Prostate gland (tissue), 2 donors: ENCODE measurements at regions not wholly inside any gene's neighbourhood (a gene's known extent, or its start where the extent isn't known, plus 50 kb on each side); places are given as distances from the start of the nearest gene placed in this dataset.

Experiments
- DNase-seq: peaks from one replicate; pipeline ENCODE4 v3.0.0-alpha.2; 2019; ENCODE audit warnings: low spot score
- H3K27ac ChIP-seq, 2 donors: fragments of 200-600 bp; sonication (generic); 2 replicates each; pipeline ENCODE4 v1.5.1; 2017 to 2019
- H3K27me3 ChIP-seq: fragments of 200-600 bp; sonication (generic); replicated peaks from 2 replicates; pipeline ENCODE4 v1.5.1; 2019; ENCODE audit not compliant: insufficient read depth
- H3K36me3 ChIP-seq, 2 donors: fragments of 200-600 bp; sonication (generic); 1 replicate in 1 of 2; 2 replicates in 1 of 2; pipeline versions ENCODE4 v1.5.1 to v1.8.1; 2017 to 2019
- H3K4me1 ChIP-seq: fragments of 200-600 bp; sonication (generic); replicated peaks from 2 replicates; pipeline ENCODE4 v1.5.1; 2019
- H3K4me3 ChIP-seq, 2 donors: fragments of 200-600 bp; sonication (generic); 2 replicates each; pipeline ENCODE4 v1.5.1; 2017 to 2019
- H3K9me3 ChIP-seq: fragments of 200-600 bp; sonication (generic); 2 replicates; pipeline ENCODE4 v1.5.1; 2017
- POLR2A ChIP-seq: fragments of 450-650 bp; IDR thresholded peaks from one replicate; pipeline ENCODE4 v1.6.1; 2016; ENCODE audit warnings: antibody characterized with exemption, mild to moderate bottlenecking
- POLR2AphosphoS5 ChIP-seq: sonication (generic); formaldehyde crosslinking; IDR thresholded peaks from one replicate; pipeline ENCODE4 v1.6.1; 2017; ENCODE audit warnings: antibody characterized with exemption
- WGBS: methylation state at CpG from one replicate; pipeline ENCODE4 v1.1.5; 2018; 5-methylcytosine and 5-hydroxymethylcytosine counted together
- intact Hi-C: fragments of 100-400 bp; cut with DNase I; formaldehyde crosslinking; loops from one replicate; pipeline ENCODE4 v1.14.2; 2022
- TF ChIP-seq, protein P1 (sequence below), 4 experiments: fragments of 200-600 bp in 2 of 4; fragments of 450-650 bp in 2 of 4; sonication (generic) in 2 of 4; IDR thresholded peaks; 1 replicate in 3 of 4; 2 replicates in 1 of 4; pipeline ENCODE4 v1.5.1; 2016 to 2019; ENCODE audit warnings: antibody characterized with exemption in 4 of 4, mild to moderate bottlenecking in 2 of 4, moderate library complexity in 2 of 4

DNA sequence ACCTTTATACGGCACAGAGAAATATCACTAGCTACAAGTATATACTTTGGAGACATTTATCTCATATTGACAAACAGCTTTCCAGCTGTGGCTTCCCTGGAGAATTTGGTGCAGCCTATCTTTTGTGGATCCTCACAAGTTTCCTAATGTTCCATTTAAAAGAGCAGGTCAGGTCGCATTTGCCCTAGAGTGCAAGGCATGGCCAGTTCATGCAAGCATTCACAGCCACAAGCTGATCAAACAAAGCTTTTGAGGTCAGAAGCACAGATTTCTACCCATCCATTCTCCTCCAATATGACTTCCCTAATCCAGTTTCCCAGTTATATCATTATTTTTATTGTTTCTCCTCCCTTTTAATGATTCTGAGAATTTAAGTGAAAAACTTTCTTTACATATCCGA, 1008.4 kb upstream of the AGA start:
- H3K36me3 ChIP-seq, result no peaks in the 10 kb centered on the region
- intact Hi-C loops, result no loop called here
- 87% methylated on average over 3 of the region's 3 CpGs for WGBS
- no peak overlapping the region for H3K27ac ChIP-seq
- no peak for TF ChIP-seq POLR2A
- no peak for TF ChIP-seq POLR2AphosphoS5
- TF ChIP-seq, protein P1, sequence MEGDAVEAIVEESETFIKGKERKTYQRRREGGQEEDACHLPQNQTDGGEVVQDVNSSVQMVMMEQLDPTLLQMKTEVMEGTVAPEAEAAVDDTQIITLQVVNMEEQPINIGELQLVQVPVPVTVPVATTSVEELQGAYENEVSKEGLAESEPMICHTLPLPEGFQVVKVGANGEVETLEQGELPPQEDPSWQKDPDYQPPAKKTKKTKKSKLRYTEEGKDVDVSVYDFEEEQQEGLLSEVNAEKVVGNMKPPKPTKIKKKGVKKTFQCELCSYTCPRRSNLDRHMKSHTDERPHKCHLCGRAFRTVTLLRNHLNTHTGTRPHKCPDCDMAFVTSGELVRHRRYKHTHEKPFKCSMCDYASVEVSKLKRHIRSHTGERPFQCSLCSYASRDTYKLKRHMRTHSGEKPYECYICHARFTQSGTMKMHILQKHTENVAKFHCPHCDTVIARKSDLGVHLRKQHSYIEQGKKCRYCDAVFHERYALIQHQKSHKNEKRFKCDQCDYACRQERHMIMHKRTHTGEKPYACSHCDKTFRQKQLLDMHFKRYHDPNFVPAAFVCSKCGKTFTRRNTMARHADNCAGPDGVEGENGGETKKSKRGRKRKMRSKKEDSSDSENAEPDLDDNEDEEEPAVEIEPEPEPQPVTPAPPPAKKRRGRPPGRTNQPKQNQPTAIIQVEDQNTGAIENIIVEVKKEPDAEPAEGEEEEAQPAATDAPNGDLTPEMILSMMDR (IDR thresholded peaks at IDR 0.05), result no peak
- no peak for DNase-seq
- H3K9me3 ChIP-seq, result no peaks in the 10 kb centered on the region
- no peak overlapping the region for H3K4me3 ChIP-seq
- H3K27me3 ChIP-seq, result no peaks in the 10 kb centered on the region
- H3K4me1 ChIP-seq, result no peaks in the 10 kb centered on the region

DNA sequence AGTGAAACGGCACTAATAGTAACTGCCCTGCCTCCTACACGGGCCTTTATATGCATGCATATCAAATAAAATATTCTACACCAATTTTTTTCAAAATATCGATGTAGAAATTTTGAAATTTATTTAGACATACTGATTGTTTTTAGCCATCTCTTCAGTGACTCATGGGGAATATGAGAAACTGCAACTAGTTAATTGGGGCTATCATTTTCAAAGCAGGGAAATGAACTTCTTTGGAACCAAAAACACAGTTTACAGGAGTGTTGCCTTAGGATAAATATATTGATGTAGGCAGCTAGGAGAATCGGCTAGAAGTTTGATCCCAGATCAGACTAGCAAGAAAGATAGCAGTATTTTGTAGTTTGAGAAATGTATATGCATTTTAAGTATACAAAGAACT, 1010.8 kb upstream of the AGA start:
- Histone ChIP-seq H3K27me3 (no peaks in the 10 kb centered on the region), H3K4me3 (no peak overlapping the region), H3K27ac (no peak overlapping the region), H3K9me3 (no peaks in the 10 kb centered on the region), H3K4me1 (no peaks in the 10 kb centered on the region), H3K36me3 (no peaks in the 10 kb centered on the region)
- WGBS, result 88% methylated on average over 4 of the region's 4 CpGs
- intact Hi-C loops, result no loop called here
- TF ChIP-seq POLR2A, result no peak
- TF ChIP-seq, protein P1 (IDR thresholded peaks at IDR 0.05), result no peak
- no peak for TF ChIP-seq POLR2AphosphoS5
- no peak for DNase-seq

DNA sequence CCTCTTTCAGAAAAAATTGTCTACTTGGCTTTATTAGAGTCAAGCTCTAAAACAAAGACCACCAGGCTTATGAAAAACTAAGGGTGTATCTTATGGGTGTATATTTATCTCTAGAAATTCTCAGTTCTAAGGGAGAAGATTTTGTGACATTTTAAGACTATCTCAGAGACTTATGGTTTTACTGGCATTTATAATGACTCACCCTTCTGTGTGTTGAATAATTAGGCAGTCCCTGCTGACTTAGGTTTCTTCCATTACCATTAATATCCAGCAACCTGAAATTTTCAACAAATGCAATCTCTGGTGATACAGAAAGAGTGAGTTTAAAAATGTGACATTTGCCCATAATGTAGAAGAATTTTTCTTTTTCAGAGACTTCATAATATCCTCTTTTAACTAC, 1015.0 kb upstream of the AGA start:
- no peaks in the 10 kb centered on the region for H3K27me3 ChIP-seq
- intact Hi-C loops, result no loop called here
- no peaks in the 10 kb centered on the region for H3K4me1 ChIP-seq
- no peak overlapping the region for H3K27ac ChIP-seq
- no peaks in the 10 kb centered on the region for H3K9me3 ChIP-seq
- DNase-seq, result no peak
- no peak overlapping the region for H3K4me3 ChIP-seq
- no peaks in the 10 kb centered on the region for H3K36me3 ChIP-seq
- no peak for TF ChIP-seq POLR2A
- TF ChIP-seq, protein P1 (IDR thresholded peaks at IDR 0.05), result no peak
- TF ChIP-seq POLR2AphosphoS5, result no peak

DNA sequence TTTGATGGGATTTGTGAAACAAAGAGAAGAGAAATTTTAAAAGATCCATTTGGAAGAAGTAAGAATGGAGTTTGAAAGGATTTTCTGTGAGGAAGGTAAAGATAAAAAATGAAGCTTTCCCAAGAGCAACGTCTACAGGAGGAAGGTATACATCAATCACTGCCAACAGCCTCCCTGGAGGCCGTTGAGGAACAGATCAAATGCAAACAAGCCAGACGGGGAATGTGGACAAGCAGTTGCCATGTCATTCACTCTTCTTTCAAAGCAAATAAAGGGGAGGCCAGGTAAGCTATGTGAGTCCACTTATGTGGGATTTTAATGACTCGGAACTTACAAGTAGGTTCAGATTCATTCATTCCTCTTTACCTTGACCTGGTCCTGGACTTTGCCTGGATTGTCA, 1020.5 kb upstream of the AGA start:
- H3K9me3 ChIP-seq, result no peaks in the 10 kb centered on the region
- H3K4me1 ChIP-seq, result no peaks in the 10 kb centered on the region
- H3K4me3 ChIP-seq, result no peak overlapping the region
- intact Hi-C loops, result no loop called here
- WGBS, result 22% methylated on average over 4 of the region's 4 CpGs
- DNase-seq, result no peak
- H3K27ac ChIP-seq, result no peak overlapping the region
- TF ChIP-seq, protein P1 (IDR thresholded peaks at IDR 0.05), result no peak
- TF ChIP-seq POLR2A (no peak), POLR2AphosphoS5 (no peak)
- H3K27me3 ChIP-seq, result no peaks in the 10 kb centered on the region
- H3K36me3 ChIP-seq, result no peaks in the 10 kb centered on the region

DNA sequence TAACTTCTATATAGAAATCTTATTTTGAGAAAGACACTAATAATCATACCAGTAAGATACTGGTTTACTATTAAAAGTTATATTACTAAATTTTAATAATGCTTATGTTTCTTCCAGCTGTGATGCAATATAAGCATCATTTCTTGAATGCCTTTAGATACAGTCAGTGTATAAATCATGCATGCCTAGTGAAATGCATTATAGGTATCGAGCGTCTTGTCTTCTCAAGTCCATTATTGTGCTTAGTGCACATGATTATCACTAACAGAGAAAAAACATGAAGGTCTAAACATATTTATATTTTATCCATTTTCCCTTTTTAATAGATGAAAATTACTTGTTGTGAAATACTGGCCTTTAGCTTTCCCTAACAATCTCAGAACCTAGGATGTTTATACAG, 1021.5 kb upstream of the AGA start:
- H3K27ac ChIP-seq, result no peak overlapping the region
- H3K9me3 ChIP-seq, result no peaks in the 10 kb centered on the region
- H3K27me3 ChIP-seq, result no peaks in the 10 kb centered on the region
- DNase-seq, result no peak
- intact Hi-C loops, result no loop called here
- H3K4me3 ChIP-seq, result no peak overlapping the region
- H3K4me1 ChIP-seq, result no peaks in the 10 kb centered on the region
- 87% methylated on average over 2 of the region's 2 CpGs for WGBS
- TF ChIP-seq, protein P1 (IDR thresholded peaks at IDR 0.05), result no peak
- TF ChIP-seq POLR2A, result no peak
- H3K36me3 ChIP-seq, result no peaks in the 10 kb centered on the region
